ENCODE measurements at regions not wholly inside any gene's neighbourhood (a gene's known extent, or its start where the extent isn't known, plus 50 kb on each side); places are given as distances from the start of the nearest gene placed in this dataset.

DNA sequence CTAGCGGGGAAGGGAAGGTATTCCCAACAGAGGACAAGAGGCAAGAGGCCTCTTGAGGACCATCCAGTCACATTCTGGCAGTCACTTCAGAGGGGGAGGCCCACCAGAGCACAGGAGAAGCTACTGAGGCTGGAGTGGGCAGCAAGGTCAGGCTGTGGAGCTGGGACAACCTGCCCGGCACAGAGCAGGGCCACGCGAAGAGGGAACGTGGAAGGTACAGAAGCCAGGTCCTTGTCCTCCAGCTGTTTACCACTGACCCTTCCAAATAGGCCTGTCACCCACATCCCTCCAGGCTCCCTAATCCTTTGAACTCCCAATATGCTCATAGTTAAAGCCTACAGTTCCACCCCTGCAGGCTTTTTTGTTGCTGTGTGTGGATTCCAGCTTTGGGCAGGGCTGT lies 76.9 kb downstream of the IGLL1 start:
- POLR2A ChIA-PET = no interaction called here
- WGBS (ENCODE audit: missing lambda C conversion rate) = 96% methylated on average over 5 of the region's 5 CpGs
- CTCF ChIA-PET = no interaction called here
- no peak overlapping the region for H3K4me2 ChIP-seq
- no peak for DNase-seq (ENCODE audit: low read depth in 1 of 2, low spot score in 1 of 2)
- TF ChIP-seq SREBF2 (IDR thresholded peaks at IDR 0.05) (no peak), JUN (IDR thresholded peaks at IDR 0.05) (no peak), BHLHE40 (IDR thresholded peaks at IDR 0.05; ENCODE audit: low read depth, low read length) (no peak), TFCP2L1 (CRISPR knock-in tag; IDR thresholded peaks at IDR 0.05) (no peak), RNF2 (IDR thresholded peaks at IDR 0.05; ENCODE audit: borderline replicate concordance, low read depth) (no peak), CHD2 (IDR thresholded peaks at IDR 0.05; ENCODE audit: low read length, partially characterized antibody) (no peak), HDAC2 (IDR thresholded peaks at IDR 0.05) (no peak), NR3C1 (IDR thresholded peaks at IDR 0.05) (no peak), FOSL2 (IDR thresholded peaks at IDR 0.05) (no peak), FOSL2 (CRISPR knock-in tag; IDR thresholded peaks at IDR 0.05) (no peak), HEYL (CRISPR knock-in tag; IDR thresholded peaks at IDR 0.05) (no peak), HOXB5 (CRISPR knock-in tag; IDR thresholded peaks at IDR 0.05) (no peak), CBX8 (IDR thresholded peaks at IDR 0.05) (no peak)
- TF ChIP-seq, protein P1, sequence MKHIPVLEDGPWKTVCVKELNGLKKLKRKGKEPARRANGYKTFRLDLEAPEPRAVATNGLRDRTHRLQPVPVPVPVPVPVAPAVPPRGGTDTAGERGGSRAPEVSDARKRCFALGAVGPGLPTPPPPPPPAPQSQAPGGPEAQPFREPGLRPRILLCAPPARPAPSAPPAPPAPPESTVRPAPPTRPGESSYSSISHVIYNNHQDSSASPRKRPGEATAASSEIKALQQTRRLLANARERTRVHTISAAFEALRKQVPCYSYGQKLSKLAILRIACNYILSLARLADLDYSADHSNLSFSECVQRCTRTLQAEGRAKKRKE (CRISPR knock-in tag; IDR thresholded peaks at IDR 0.05; ENCODE audit: low read depth) = no peak
- TF ChIP-seq, protein P2, sequence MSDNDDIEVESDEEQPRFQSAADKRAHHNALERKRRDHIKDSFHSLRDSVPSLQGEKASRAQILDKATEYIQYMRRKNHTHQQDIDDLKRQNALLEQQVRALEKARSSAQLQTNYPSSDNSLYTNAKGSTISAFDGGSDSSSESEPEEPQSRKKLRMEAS (IDR thresholded peaks at IDR 0.05) = no peak
- TF ChIP-seq, protein P3, sequence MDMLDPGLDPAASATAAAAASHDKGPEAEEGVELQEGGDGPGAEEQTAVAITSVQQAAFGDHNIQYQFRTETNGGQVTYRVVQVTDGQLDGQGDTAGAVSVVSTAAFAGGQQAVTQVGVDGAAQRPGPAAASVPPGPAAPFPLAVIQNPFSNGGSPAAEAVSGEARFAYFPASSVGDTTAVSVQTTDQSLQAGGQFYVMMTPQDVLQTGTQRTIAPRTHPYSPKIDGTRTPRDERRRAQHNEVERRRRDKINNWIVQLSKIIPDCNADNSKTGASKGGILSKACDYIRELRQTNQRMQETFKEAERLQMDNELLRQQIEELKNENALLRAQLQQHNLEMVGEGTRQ (IDR thresholded peaks at IDR 0.05) = no peak
- ATAC-seq = no peak
- H3K27ac ChIP-seq = no peak overlapping the region
- no peaks in the 10 kb centered on the region for H3K9me3 ChIP-seq
- no peak for FAIRE-seq
- no peaks in the 10 kb centered on the region for H3K4me1 ChIP-seq
- no peak overlapping the region for H3K4me3 ChIP-seq

DNA sequence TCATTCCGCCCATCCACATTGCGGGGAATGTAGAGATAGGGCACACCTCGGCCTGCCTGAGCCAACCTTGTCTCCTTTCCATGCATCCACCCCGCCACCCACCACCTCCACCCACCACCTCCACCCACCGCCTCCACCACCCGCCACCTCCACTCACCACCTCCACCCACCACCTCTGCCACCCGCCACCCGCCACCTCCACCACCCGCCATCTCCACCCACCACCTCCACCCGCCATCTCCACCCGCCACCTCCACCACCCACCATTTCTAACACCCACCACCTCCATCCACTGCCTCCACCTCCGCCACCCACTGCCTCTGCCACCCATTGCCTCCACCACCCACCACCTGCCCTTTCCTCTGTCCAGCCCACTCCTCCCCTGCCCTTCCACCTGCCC lies 78.4 kb downstream of the IGLL1 start:
- no peak for FAIRE-seq
- POLR2A ChIA-PET = no interaction called here
- 91% methylated on average over 4 of the region's 12 CpGs for WGBS (ENCODE audit: missing lambda C conversion rate)

DNA sequence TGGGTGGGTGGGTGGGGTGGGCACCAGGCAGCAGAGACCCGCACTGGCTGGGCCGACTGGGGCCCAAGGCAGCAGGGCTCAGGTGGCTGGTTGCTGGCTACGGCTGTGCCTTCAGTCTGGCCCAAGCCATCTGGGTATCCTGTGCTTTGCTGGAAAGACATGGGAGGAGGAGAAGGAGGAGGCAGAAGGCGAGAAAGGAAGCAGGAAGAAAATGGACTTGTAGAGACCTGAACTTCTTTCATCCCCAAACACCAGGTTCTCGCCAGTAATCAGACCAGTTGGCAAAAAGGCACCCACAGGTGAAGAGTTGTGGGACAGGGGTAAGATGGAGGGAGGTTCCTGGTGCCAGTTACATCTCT lies 78.8 kb downstream of the IGLL1 start:
- FAIRE-seq (no peak), ATAC-seq (no peak), DNase-seq (ENCODE audit: low read depth in 1 of 2, low spot score in 1 of 2) (no peak)
- no peaks in the 10 kb centered on the region for H3K4me1 ChIP-seq
- POLR2A ChIA-PET = no interaction called here
- 86% methylated on average over 3 of the region's 5 CpGs for WGBS (ENCODE audit: missing lambda C conversion rate)
- H3K4me2 ChIP-seq = no peak overlapping the region
- CTCF ChIA-PET = interaction anchor here (0.6 kb wide), 1 partner anchor 186 kb away, joined by 3 read pairs; no protein-coding TSS in a partner anchor
- H3K9me3 ChIP-seq = no peaks in the 10 kb centered on the region
- H3K27ac ChIP-seq = peak overlapping the region in 1 of 2 experiments; percentile 39; a peak in 1 of 6 replicates
- no peak overlapping the region for H3K4me3 ChIP-seq
- TF ChIP-seq RAD21 (conservative IDR thresholded peaks at IDR 0.05 in 1 of 2, IDR thresholded peaks at IDR 0.05 in 1 of 2) (no peak), CHD2 (IDR thresholded peaks at IDR 0.05; ENCODE audit: low read length, partially characterized antibody) (no peak), EP300 (IDR thresholded peaks at IDR 0.05) (no peak), HDAC2 (IDR thresholded peaks at IDR 0.05) (no peak), KDM1A (IDR thresholded peaks at IDR 0.05; ENCODE audit: low read depth) (no peak), JUN (IDR thresholded peaks at IDR 0.05) (no peak), ZC3H11A (IDR thresholded peaks at IDR 0.05) (no peak), FOXS1 (CRISPR knock-in tag; IDR thresholded peaks at IDR 0.05) (no peak), MAZ (IDR thresholded peaks at IDR 0.05; ENCODE audit: borderline replicate concordance, low read depth, low read length) (no peak), PHF8 (IDR thresholded peaks at IDR 0.05; ENCODE audit: borderline replicate concordance, low read depth) (no peak), ZSCAN20 (CRISPR knock-in tag; IDR thresholded peaks at IDR 0.05) (no peak), NR3C1 (IDR thresholded peaks at IDR 0.05) (no peak), RARB (CRISPR knock-in tag; IDR thresholded peaks at IDR 0.05) (no peak), ZNF302 (CRISPR knock-in tag; IDR thresholded peaks at IDR 0.05) (no peak)
- TF ChIP-seq, protein P4, sequence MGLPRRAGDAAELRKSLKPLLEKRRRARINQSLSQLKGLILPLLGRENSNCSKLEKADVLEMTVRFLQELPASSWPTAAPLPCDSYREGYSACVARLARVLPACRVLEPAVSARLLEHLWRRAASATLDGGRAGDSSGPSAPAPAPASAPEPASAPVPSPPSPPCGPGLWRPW (IDR thresholded peaks at IDR 0.05) = no peak
- TF ChIP-seq, protein P5, sequence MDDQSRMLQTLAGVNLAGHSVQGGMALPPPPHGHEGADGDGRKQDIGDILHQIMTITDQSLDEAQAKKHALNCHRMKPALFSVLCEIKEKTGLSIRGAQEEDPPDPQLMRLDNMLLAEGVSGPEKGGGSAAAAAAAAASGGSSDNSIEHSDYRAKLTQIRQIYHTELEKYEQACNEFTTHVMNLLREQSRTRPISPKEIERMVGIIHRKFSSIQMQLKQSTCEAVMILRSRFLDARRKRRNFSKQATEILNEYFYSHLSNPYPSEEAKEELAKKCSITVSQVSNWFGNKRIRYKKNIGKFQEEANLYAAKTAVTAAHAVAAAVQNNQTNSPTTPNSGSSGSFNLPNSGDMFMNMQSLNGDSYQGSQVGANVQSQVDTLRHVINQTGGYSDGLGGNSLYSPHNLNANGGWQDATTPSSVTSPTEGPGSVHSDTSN (IDR thresholded peaks at IDR 0.05) = no peak

More for the DNA sequence above, 78.4 kb downstream of the IGLL1 start:
- no peaks in the 10 kb centered on the region for H3K9me3 ChIP-seq
- DNase-seq (ENCODE audit: low read depth in 1 of 2, low spot score in 1 of 2) (no peak), ATAC-seq (no peak)
- CTCF ChIA-PET = no interaction called here
- no peak overlapping the region for H3K4me3 ChIP-seq
- no peak overlapping the region for H3K4me2 ChIP-seq
- TF ChIP-seq EP300 (IDR thresholded peaks at IDR 0.05) (no peak), EHF (CRISPR knock-in tag; IDR thresholded peaks at IDR 0.05) (no peak), EHMT2 (IDR thresholded peaks at IDR 0.05; ENCODE audit: low read depth) (no peak), ZSCAN20 (CRISPR knock-in tag; IDR thresholded peaks at IDR 0.05) (no peak), HOXB13 (CRISPR knock-in tag; IDR thresholded peaks at IDR 0.05; ENCODE audit: low read depth) (no peak), NPAS2 (CRISPR knock-in tag; IDR thresholded peaks at IDR 0.05; ENCODE audit: borderline replicate concordance) (no peak), HEYL (CRISPR knock-in tag; IDR thresholded peaks at IDR 0.05) (no peak), FOXS1 (CRISPR knock-in tag; IDR thresholded peaks at IDR 0.05) (no peak), HDAC2 (IDR thresholded peaks at IDR 0.05) (no peak)
- TF ChIP-seq, protein P6, sequence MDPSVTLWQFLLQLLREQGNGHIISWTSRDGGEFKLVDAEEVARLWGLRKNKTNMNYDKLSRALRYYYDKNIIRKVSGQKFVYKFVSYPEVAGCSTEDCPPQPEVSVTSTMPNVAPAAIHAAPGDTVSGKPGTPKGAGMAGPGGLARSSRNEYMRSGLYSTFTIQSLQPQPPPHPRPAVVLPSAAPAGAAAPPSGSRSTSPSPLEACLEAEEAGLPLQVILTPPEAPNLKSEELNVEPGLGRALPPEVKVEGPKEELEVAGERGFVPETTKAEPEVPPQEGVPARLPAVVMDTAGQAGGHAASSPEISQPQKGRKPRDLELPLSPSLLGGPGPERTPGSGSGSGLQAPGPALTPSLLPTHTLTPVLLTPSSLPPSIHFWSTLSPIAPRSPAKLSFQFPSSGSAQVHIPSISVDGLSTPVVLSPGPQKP (IDR thresholded peaks at IDR 0.05; ENCODE audit: low read depth, low read length) = no peak
- TF ChIP-seq, protein P7, sequence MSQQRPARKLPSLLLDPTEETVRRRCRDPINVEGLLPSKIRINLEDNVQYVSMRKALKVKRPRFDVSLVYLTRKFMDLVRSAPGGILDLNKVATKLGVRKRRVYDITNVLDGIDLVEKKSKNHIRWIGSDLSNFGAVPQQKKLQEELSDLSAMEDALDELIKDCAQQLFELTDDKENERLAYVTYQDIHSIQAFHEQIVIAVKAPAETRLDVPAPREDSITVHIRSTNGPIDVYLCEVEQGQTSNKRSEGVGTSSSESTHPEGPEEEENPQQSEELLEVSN (IDR thresholded peaks at IDR 0.05; ENCODE audit: borderline replicate concordance, low read depth) = no peak
- no peak overlapping the region for H3K27ac ChIP-seq
- H3K4me1 ChIP-seq = no peaks in the 10 kb centered on the region

All from A549 (cell line).